B cell (primary cell): ENCODE measurements at regions not wholly inside any gene's neighbourhood (a gene's known extent, or its start where the extent isn't known, plus 50 kb on each side); places are given as distances from the start of the nearest gene placed in this dataset.

Experiments used
- ATAC-seq: fragments of 200-7000 bp; cut with Tn5 transposase; one replicate; pipeline ENCODE4 v1.10.0; 2021; ENCODE audit warnings: low read depth, mild to moderate bottlenecking, moderate number of reproducible peaks, moderate library complexity
- CTCF ChIA-PET: fragments of 350-600 bp; sonication (Branson Sonifier 250); formaldehyde crosslinking; loops from one replicate; lab custom pipeline; 2021; ENCODE audit warnings: antibody characterized with exemption, inconsistent platforms; lab: Charles Lee
- POLR2A ChIA-PET: fragments of 350-600 bp; sonication (Branson Sonifier 250); formaldehyde crosslinking; loops from one replicate; lab custom pipeline; 2021; ENCODE audit warnings: antibody characterized with exemption; lab: Charles Lee
- DNase-seq: peaks from one replicate; pipeline ENCODE4 v3.0.0; 2013
- H2AFZ ChIP-seq: 2 replicates; pipeline ENCODE4 v1.6.1; 2012; ENCODE audit warnings: mild to moderate bottlenecking, low read depth, low read length; ENCODE audit not compliant: insufficient read depth, poor library complexity, severe bottlenecking
- H3K27ac ChIP-seq, 2 donors: 1 replicate in 1 of 2; 2 replicates in 1 of 2; pipeline ENCODE4 v1.5.1; 2012 to 2013; ENCODE audit warnings: low read length in 2 of 2, mild to moderate bottlenecking in 2 of 2, moderate library complexity in 1 of 2
- H3K27me3 ChIP-seq, 4 experiments: fragments of 200-600 bp in 1 of 4; sonication (generic) in 1 of 4; replicated peaks in 1 of 4; 1 replicate in 2 of 4; 2 replicates in 2 of 4; pipeline versions ENCODE4 v1.6.1 to v1.7.0; 2013 to 2016; ENCODE audit warnings: low read length in 3 of 4, mild to moderate bottlenecking in 2 of 4, mixed read lengths in 1 of 4, moderate library complexity in 1 of 4; ENCODE audit not compliant: insufficient read depth in 4 of 4, control insufficient read depth in 3 of 4; ENCODE audit errors: control extremely low read depth in 1 of 4
- H3K36me3 ChIP-seq, 2 experiments: replicated peaks in 1 of 2; 1 replicate in 1 of 2; 2 replicates in 1 of 2; pipeline versions ENCODE4 v1.6.1 to v1.7.1; 2013; ENCODE audit warnings: low read length in 1 of 2; ENCODE audit not compliant: insufficient read depth in 2 of 2, control insufficient read depth in 1 of 2; ENCODE audit errors: control extremely low read depth in 1 of 2, extremely low read depth in 1 of 2
- H3K4me1 ChIP-seq, 2 donors: fragments of 200-600 bp in 1 of 2; sonication (generic) in 1 of 2; 1 replicate in 1 of 2; 2 replicates in 1 of 2; pipeline versions ENCODE4 v1.5.1 to v1.6.1; 2013 to 2017; ENCODE audit warnings: low read length in 2 of 2; ENCODE audit not compliant: control insufficient read depth in 2 of 2, insufficient read depth in 2 of 2
- H3K4me2 ChIP-seq: replicated peaks from 2 replicates; pipeline ENCODE3; 2012; ENCODE audit warnings: mild to moderate bottlenecking, low read depth, low read length; ENCODE audit not compliant: poor library complexity, severe bottlenecking
- H3K4me3 ChIP-seq, 5 experiments: fragments of 200-600 bp in 1 of 5; sonication (generic) in 1 of 5; 1 replicate in 3 of 5; 2 replicates in 2 of 5; pipeline versions ENCODE4 v1.5.1 to v1.7.0; 2011 to 2016; ENCODE audit warnings: low read length in 4 of 5, mild to moderate bottlenecking in 4 of 5, low read depth in 2 of 5, control low read depth in 1 of 5, moderate library complexity in 1 of 5; ENCODE audit not compliant: insufficient read depth in 1 of 5; ENCODE audit errors: control extremely low read depth in 1 of 5, extremely low read depth in 1 of 5
- H3K79me2 ChIP-seq: fragments of 200-600 bp; sonication (generic); one replicate; pipeline ENCODE4 v1.6.0; 2016; ENCODE audit warnings: low read length; ENCODE audit not compliant: control insufficient read depth, insufficient read depth
- H3K9ac ChIP-seq: fragments of 200-600 bp; sonication (generic); 2 replicates; pipeline ENCODE4 v1.6.1; 2017; ENCODE audit warnings: mild to moderate bottlenecking, low read length, moderate library complexity
- H3K9me3 ChIP-seq, 3 donors: one replicate each; pipeline versions ENCODE4 v1.6.1 to v1.7.1; 2013; ENCODE audit warnings: low read length in 2 of 3; ENCODE audit not compliant: control insufficient read depth in 2 of 3, insufficient read depth in 1 of 3; ENCODE audit errors: control extremely low read depth in 1 of 3
- H4K20me1 ChIP-seq: 2 replicates; pipeline ENCODE4 v1.6.0; 2012; ENCODE audit warnings: mild to moderate bottlenecking, low read length; ENCODE audit not compliant: insufficient read depth, control insufficient read depth, poor library complexity, severe bottlenecking
- H3K27ac Mint-ChIP-seq: one replicate; pipeline ENCODE4 v1.8.0; 2021; ENCODE audit warnings: mixed read lengths
- H3K27me3 Mint-ChIP-seq: one replicate; pipeline ENCODE4 v1.8.0; 2021; ENCODE audit warnings: mixed read lengths
- H3K4me1 Mint-ChIP-seq: one replicate; pipeline ENCODE4 v1.8.0; 2021; ENCODE audit warnings: mixed read lengths
- H3K4me3 Mint-ChIP-seq: one replicate; pipeline ENCODE4 v1.8.0; 2021; ENCODE audit warnings: mixed read lengths
- H3K9me3 Mint-ChIP-seq: one replicate; pipeline ENCODE4 v1.8.0; 2022; ENCODE audit warnings: mixed read lengths; ENCODE audit not compliant: insufficient read depth
- EZH2 ChIP-seq: IDR thresholded peaks from 2 replicates; pipeline ENCODE4 v1.6.1; 2012; ENCODE audit warnings: borderline replicate concordance, low read depth, mild to moderate bottlenecking, moderate library complexity, low read length; ENCODE audit not compliant: insufficient read depth, poor library complexity, severe bottlenecking
- WGBS: methylation state at CpG from one replicate; pipeline ENCODE4 v1.1.5; 2013; ENCODE audit warnings: missing lambda C conversion rate; ENCODE audit not compliant: insufficient coverage; 5-methylcytosine and 5-hydroxymethylcytosine counted together
- intact Hi-C: fragments of 100-400 bp; cut with micrococcal nuclease; formaldehyde crosslinking; loops from one replicate; pipeline ENCODE4 v1.10.0; 2022
- TF ChIP-seq, protein P1 (sequence below): fragments of 200-600 bp; IDR thresholded peaks from one replicate; pipeline ENCODE4 v1.8.0; 2022; ENCODE audit warnings: antibody characterized with exemption, mild to moderate bottlenecking

DNA sequence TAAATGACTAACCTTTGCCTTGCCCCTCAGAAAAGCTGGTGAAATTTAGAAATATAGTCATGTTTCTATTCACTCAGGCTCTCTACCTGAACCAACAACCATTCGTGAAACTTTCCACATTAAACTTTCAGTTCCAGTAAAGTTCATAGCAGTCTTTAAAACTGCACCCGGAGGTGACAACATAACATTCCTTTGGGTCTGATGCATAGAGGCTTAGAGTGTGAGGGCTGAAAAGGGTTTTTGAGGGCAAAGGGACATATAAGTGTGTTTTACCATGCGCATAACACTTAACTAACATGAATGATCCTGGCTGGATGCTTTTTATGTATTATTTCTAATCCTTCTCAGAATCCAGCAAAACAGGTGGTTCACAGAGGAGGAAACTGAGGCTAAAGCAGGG, 471.7 kb upstream of the MCTP2 start:
- intact Hi-C loops, result no loop called here
- H3K4me2 ChIP-seq, result no peak overlapping the region
- H3K27me3 ChIP-seq, result no peaks in the 10 kb centered on the region
- H3K9ac ChIP-seq, result no peak overlapping the region
- peaks cover 0 to 3% (median 3%) of the 10 kb centered on the region in 3 donors for H3K9me3 ChIP-seq
- no peaks in the 10 kb centered on the region for H3K4me1 ChIP-seq
- no peaks in the 10 kb centered on the region for H3K36me3 ChIP-seq
- Mint-ChIP-seq H3K4me3 (no peak overlapping the region), H3K9me3 (peaks cover 3% of the 10 kb centered on the region), H3K4me1 (no peaks in the 10 kb centered on the region), H3K27ac (no peak overlapping the region), H3K27me3 (no peaks in the 10 kb centered on the region)
- H3K79me2 ChIP-seq, result no peaks in the 10 kb centered on the region
- CTCF ChIA-PET, result no interaction called here
- POLR2A ChIA-PET, result no interaction called here
- TF ChIP-seq, protein P1, sequence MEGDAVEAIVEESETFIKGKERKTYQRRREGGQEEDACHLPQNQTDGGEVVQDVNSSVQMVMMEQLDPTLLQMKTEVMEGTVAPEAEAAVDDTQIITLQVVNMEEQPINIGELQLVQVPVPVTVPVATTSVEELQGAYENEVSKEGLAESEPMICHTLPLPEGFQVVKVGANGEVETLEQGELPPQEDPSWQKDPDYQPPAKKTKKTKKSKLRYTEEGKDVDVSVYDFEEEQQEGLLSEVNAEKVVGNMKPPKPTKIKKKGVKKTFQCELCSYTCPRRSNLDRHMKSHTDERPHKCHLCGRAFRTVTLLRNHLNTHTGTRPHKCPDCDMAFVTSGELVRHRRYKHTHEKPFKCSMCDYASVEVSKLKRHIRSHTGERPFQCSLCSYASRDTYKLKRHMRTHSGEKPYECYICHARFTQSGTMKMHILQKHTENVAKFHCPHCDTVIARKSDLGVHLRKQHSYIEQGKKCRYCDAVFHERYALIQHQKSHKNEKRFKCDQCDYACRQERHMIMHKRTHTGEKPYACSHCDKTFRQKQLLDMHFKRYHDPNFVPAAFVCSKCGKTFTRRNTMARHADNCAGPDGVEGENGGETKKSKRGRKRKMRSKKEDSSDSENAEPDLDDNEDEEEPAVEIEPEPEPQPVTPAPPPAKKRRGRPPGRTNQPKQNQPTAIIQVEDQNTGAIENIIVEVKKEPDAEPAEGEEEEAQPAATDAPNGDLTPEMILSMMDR, result no peak
- TF ChIP-seq EZH2, result no peak
- H4K20me1 ChIP-seq, result no peaks in the 10 kb centered on the region
- ATAC-seq (no peak), DNase-seq (no peak)
- WGBS, result no CpG with 5 or more reads among the region's 3 CpGs
- H3K27ac ChIP-seq, result no peak overlapping the region
- H3K4me3 ChIP-seq, result no peak overlapping the region
- H2AFZ ChIP-seq, result no peak overlapping the region

DNA sequence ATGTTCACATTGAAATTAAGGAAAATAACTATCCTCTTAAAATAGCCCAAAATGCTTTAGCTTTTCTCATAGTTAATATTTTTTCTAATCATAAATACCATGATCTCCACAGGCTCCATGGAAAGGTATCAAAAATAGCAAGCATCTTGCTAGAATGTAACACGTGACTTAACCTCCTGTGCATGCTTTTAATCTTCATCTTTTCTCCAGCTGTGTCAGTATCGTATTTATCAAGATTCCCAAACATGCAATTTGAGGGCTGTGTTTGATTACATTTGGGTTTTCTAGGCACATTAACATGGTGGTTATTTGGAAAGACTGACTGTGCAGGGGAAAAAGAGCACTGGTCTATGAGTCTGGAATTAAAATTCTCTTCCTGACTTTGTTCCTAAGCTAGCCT, 472.5 kb upstream of the MCTP2 start:
- TF ChIP-seq, protein P1, result no peak
- no peak for TF ChIP-seq EZH2
- H3K4me1 Mint-ChIP-seq, result no peaks in the 10 kb centered on the region
- no peak for ATAC-seq
- ChIA-PET POLR2A (no interaction called here), CTCF (no interaction called here)
- peaks cover 3% of the 10 kb centered on the region for H3K9me3 Mint-ChIP-seq
- H3K27ac Mint-ChIP-seq, result no peak overlapping the region
- no peak overlapping the region for H3K4me3 Mint-ChIP-seq
- H3K27me3 Mint-ChIP-seq, result no peaks in the 10 kb centered on the region
- Histone ChIP-seq H3K79me2 (no peaks in the 10 kb centered on the region), H3K9ac (no peak overlapping the region), H4K20me1 (no peaks in the 10 kb centered on the region), H3K4me2 (no peak overlapping the region), H3K4me3 (no peak overlapping the region), H3K9me3 (peaks cover 0 to 3% (median 3%) of the 10 kb centered on the region in 3 donors), H2AFZ (no peak overlapping the region), H3K4me1 (no peaks in the 10 kb centered on the region), H3K36me3 (no peaks in the 10 kb centered on the region), H3K27ac (no peak overlapping the region), H3K27me3 (no peaks in the 10 kb centered on the region)
- intact Hi-C loops, result no loop called here
- no CpG with 5 or more reads among the region's 2 CpGs for WGBS
- no peak for DNase-seq
